ENCODE measurements at regions not wholly inside any gene's neighbourhood (a gene's known extent, or its start where the extent isn't known, plus 50 kb on each side); places are given as distances from the start of the nearest gene placed in this dataset.
"Not testable (repeated sequence)": the region's sequence is repeated elsewhere in the genome, so short reads cannot be mapped to it uniquely, and the experiment has no call there.

- DNase-seq: no peak
Observed at GRCh38 chr4:171519457-171519856, 293.7 kb upstream of the GALNTL6 start.

DNA sequence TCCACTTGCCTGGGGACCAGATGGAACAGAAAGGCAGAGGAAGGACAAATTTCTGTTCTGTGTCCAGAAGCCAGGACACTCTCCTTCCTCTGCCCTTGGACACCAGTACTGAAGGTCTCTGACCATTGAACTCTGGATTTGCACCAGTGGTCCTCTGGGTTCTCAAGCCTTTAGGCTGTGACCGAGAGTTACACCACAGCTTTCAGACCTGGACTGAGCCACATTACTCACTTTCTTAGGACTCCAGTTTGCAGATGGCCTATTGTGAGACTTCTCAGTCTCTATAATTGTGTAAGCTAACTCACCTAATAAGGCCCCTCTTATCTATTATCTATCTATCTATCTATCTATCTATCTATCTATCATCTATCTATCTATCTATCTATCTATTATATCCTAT, 295.3 kb upstream of the GALNTL6 start:
- no peak for DNase-seq

- DNase-seq: no peak
Observed at GRCh38 chr4:171516694-171517093, 296.5 kb upstream of the GALNTL6 start.

DNA sequence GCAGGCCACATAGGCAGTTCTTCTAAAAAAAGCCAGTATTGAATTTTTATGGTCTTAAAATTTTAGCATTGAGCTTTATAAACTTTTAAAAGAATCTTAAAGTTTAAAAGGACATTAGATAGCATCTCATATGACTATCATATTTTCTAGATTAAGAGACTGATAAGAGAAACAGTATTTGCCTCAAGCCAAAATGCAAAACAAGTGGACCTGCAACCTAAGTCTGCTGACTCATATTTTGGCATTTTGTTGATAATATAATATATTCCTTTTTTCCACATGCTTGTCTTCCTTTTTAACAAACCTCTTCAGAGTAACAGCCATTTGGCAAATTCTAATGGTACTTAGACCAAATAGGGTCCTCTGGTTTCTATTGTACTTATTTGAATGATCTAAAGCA, 328.5 kb upstream of the GALNTL6 start:
- no peak for DNase-seq

- no peak for DNase-seq
Observed at GRCh38 chr4:171478181-171478580, 335.0 kb upstream of the GALNTL6 start.

- DNase-seq: not testable (repeated sequence)
Observed at GRCh38 chr4:171475111-171475510, 338.1 kb upstream of the GALNTL6 start.

GRCh38 chr4:171473155-171473554, 340.0 kb upstream of the GALNTL6 start:
- DNase-seq: no peak

DNA sequence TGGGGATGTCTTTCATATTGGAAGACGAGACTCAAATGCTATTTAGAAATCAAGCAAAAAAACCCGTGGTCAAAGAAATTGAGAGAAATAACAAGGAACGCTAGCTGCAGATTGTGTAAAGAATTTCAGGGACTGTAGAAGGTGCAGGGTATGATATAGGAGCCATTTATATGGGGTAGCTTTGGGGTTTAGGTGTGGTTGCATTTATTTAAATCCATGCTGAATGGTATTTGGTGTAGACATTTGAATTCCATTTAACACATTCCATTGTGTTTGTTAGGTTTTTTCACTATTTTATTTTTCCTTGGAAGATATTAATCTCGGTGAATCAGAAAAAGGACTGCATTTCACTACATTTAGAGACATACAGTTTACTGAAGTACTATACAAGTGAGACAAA, 341.0 kb upstream of the GALNTL6 start:
- DNase-seq: no peak

DNA sequence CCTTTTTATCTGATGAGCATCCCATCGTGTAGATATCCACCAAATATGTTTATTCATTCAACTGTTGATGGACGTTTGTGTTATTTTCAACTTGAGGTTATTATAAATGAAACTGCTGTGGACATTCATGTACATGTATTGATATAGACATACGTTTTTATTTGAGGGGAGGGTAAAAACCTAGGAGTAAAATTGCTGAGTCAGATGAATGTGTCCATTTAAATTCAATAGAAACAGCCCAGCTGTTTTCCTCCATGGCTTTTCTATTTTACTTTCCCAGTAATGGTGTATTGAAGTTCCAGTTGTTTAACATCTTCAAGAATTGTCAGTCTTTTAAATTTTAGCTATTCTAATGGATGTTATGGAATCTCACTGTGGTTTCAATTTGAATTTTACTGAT, 348.7 kb upstream of the GALNTL6 start:
- DNase-seq: no peak

- DNase-seq: no peak
Observed at GRCh38 chr4:171461191-171461590, 352.0 kb upstream of the GALNTL6 start.

DNA sequence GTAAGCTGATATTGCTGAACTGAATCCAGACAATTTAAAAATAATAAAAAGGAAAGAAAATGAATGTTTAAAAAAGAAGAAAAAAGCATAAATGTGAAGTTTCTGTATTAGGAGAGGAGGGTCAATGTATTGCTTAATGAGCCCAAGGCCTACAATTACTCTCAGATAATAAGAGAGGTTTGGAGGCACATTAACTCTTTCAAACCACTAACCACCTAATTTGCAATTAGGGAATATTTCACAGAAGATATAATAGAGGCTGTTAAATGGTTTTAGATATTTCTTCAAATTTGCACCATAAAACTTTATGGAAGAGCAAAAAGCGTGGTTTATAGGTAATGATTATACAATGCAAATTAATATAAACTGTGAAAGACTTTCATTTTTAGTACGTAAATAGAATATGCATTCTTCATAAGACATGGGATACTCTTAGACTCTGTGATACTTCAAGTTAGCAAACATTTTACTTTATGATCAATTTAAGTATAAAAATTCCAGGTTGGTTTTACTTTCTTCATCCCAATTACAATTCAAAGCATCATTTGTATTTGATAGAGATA, 364.2 kb upstream of the GALNTL6 start:
- no peak for DNase-seq

GRCh38 chr4:171448358-171448757, 364.8 kb upstream of the GALNTL6 start:
- DNase-seq: no peak

DNA sequence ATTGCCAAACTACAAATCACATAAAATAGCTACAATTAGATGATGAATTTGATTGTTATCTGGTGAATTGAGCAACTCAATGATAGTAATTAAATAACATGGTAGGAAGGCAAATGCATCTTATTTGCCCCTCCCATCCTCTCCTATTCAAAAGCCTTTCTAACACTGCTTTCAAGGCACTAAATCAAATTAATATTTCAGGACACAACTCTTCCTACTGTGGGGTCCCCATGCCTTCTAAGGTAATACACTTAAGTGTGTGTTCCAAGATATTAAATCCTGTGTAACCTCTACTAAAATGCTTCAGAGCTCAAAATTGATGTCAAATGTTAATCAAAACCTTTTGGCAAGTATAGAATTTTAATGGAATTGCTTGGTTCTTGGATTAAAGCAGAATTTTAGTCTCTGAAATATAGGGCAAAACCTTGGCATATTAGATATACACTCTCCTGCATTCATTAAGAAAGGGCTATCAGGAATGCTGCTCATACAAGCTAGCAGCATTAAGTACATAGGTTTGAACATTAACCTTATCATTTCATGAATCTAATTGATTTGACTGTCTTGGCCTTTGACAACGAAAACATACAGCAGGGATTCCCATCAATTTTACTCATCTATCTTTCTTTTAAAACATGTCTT, 371.8 kb upstream of the GALNTL6 start:
- DNase-seq: no peak

GRCh38 chr4:171433674-171434073, 379.5 kb upstream of the GALNTL6 start:
- no peak for DNase-seq

GRCh38 chr4:171432536-171432935, 380.7 kb upstream of the GALNTL6 start:
- DNase-seq: no peak

GRCh38 chr4:171430495-171430894, 382.7 kb upstream of the GALNTL6 start:
- no peak for DNase-seq

DNA sequence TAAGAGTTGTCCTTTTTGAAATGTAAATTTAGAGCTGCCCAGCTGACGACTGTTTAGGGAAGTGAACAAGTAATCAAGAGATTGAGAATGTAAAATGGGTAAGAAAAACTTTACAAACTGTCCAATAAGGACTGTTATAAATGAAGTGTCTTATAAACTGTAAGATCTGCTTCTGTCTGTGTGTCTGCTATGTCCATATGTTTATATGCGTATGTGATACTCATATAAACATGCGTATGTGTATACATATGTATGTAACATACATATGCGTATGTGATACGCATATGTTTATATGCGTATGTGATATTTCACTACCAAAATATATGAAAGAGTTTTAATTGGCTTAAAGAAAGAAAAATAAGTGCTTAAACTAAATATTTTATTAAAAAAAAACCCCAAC, 416.0 kb upstream of the GALNTL6 start:
- no peak for DNase-seq

DNA sequence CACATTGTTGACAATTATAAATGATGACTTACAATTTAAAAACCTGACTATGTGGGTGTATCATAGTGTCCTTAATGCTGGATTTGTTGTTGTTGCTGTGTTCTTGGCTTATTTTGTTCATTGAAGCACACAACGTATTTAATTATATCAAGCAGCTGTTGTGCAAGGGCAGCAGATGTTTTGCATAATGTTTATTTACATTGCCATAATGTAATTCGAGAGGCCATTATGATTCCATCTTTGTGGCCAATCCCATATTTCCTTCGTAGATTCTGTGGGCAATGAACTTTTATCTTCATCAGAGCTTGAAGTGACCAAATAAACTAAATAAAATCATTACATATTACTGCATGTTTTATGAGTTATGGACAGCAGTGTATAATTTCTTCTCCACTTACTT, 422.6 kb upstream of the GALNTL6 start:
- no peak for DNase-seq

DNA sequence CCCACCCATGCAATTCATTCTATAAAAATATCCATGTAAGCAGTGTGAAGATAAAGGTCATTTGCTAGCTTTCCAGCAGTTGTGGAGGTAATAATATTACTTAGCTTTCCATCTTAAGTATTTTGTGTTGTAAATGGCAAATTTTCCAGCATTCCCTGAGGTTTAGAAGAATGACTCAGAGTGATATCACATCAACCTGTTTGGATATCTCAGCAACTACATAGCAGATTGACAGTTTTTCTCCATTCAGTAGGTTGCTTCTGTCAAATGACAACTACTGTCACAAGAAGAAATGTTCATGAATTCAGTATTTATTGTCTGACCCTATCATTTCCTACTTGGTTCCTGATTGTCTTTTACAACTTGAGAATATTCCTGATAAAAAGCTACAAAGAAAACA, 434.9 kb upstream of the GALNTL6 start:
- DNase-seq: no peak

DNA sequence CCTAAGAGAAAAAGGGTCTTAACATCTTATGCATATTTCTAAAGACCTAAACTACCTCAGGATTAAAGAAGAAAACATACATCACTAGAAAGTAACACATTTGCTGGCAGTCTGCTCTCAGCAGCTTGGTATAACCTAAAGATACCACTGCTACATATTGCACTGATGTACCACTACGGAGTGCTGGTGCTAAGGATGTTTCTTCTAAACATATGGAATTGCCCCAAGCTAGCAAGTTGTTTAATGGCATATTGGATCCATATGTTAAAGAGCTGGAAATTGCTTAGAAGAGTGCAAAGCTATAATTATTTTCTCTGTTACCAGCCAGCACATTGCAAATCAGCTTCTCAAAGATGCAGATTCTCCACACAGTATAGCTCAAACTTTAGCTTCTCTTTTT, 436.5 kb upstream of the GALNTL6 start:
- no peak for DNase-seq

DNA sequence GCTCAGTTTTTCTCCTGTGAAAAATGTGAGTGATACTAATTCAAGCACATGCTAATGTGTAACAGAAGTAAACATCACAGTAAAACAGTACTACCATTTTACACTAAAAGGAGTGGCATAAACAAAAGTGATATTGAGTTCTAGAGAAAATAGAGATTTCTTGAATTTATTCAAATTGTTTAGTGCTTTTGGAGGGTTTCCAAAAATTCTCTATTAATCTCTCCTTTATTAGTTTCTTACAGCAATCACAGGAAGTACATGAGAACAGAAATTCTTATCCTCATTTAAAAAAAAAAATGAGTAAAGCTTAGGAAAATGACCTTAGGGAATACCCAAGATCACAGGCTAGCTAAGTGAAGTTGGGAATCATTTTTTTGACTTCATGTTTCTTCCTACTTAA, 459.7 kb upstream of the GALNTL6 start:
- DNase-seq: no peak

DNA sequence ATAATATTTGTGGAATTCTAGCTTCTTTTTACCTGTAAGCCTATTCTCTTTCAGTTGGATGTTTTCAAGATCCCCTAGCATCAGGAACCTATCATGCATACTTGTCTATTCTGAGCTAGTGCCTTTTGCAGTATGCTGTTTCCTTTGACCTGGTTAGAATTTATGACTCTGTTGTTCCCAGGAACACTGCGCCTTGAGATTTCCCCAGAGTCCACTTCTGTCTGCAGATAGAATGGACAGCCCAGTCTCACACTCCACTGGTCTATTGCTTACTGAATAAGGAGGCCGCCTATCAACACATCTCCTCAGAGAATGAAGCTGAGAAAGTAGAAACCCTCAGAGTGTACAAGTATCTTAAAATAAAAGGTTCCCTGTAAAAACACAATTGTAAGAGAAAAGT, 465.1 kb upstream of the GALNTL6 start:
- DNase-seq: no peak

DNA sequence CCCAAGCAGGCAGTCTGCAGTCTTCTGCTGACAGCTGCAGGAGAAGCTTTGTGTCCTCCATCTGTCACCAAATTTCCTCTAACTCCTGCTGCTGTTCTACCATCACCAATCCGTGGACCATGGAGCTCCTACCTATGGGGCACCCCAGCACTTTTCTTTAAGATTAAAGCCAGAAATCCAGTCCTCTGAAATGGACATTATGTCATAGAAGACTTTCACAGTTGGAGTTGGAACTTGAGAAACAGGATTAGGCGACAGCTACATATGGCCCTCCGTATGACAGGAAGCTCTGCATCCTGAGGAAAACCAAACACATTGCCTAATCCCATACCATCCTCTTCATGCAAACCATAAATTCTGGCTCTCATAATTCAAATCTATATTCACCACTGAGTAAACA, 470.6 kb upstream of the GALNTL6 start:
- no peak for DNase-seq

DNA sequence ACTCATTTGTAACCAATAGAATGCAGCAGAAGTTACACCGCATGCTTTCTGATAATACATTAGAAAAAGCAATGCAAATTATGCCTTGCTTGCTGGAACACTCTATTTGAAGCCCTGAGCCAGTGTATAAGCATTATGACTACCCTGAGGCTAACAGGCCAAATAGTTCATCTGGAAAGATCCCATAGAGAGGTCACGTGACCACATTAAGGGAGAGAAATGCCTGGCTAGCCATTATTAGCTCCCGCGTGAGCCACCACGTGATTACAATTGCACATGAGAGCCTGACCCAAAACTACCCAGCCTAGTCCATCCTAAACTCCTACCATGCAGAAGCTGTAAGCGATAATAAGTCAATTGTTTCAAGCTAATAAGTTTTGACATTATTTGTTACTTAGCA, 472.9 kb upstream of the GALNTL6 start:
- no peak for DNase-seq

GRCh38 chr4:171334549-171334948, 478.7 kb upstream of the GALNTL6 start:
- no peak for DNase-seq
